ENCODE measurements at regions not wholly inside any gene's neighbourhood (a gene's known extent, or its start where the extent isn't known, plus 50 kb on each side); places are given as distances from the start of the nearest gene placed in this dataset.

DNA sequence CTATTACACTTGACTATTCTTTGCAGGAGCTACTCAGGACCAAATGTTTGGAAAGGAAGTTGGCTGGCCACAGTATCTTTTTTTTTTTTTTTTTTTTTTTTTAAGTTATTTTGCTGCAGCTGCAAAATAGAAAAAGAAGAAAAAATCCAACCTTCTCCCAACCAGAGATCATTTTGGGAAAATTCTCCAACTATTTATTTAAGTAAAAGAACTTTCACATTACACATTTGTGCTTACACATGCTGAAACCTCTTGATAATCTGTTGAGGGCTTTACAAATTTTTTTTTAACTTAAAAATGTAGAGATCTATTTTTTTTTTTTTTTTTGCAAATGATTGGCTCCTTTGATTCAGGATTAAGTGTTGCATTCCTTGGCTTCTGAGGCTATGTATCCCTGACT, 148.0 kb downstream of the POLR2M start:
- TF ChIP-seq CEBPB (IDR thresholded peaks at IDR 0.05; ENCODE audit: low read depth, low read length): no peak
- no peak for TF ChIP-seq BACH1 (IDR thresholded peaks at IDR 0.05; ENCODE audit: low read length)
- TF ChIP-seq TBP (IDR thresholded peaks at IDR 0.05; ENCODE audit: low read depth, low read length): no peak
- TF ChIP-seq EP300 (IDR thresholded peaks at IDR 0.05; ENCODE audit: borderline replicate concordance in 1 of 2, low read depth in 2 of 2, low read length in 2 of 2): no peak
- no peak for TF ChIP-seq SIN3A (conservative IDR thresholded peaks at IDR 0.05 in 1 of 2, IDR thresholded peaks at IDR 0.05 in 1 of 2; ENCODE audit: low read depth in 1 of 2, low read length in 2 of 2)
- TF ChIP-seq CTCF (IDR thresholded peaks at IDR 0.05; ENCODE audit: control extremely low read depth in 1 of 3, insufficient read depth in 1 of 3, low read depth in 1 of 3, low read length in 3 of 3): no peak

Data from H1 (cell line).